ENCODE measurements at regions not wholly inside any gene's neighbourhood (a gene's known extent, or its start where the extent isn't known, plus 50 kb on each side); places are given as distances from the start of the nearest gene placed in this dataset.

DNA sequence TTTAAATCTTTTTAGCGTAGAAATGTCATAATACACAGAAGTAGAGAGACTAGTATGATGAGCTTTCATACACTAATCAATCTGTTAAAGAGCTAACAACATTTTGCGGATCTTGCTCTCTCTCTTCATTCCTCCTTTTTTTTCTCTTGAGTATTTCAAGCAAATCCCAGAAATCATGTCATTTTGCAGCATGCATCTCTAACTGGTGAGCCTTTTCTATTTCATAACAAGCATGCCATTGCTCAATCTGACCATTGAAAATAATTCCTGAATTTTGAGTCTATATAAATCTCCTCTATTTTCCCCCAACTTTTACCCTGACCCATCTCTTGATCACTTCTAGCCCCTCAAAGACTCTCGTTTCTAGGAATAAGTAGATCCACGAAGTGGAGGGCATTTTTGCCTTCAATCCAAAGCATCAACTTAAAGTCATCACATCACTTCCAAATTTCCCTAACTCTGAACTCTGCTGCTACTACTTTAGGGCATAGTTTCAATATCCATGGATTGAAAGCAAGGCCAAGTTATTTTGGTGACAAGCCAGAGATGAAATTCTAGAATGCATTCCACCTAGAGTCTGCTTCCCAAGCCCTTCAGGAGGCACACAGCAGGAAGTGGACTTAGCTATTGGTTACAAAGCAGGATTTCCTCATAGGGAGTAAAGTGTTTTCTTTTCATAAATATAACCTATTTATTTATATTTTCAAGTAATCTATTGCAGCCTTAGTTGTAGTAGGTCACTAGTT lies 253.5 kb upstream of the ZPLD1 start:
- H3K36me3 ChIP-seq, result no peaks in the 10 kb centered on the region
- TF ChIP-seq, protein P1, sequence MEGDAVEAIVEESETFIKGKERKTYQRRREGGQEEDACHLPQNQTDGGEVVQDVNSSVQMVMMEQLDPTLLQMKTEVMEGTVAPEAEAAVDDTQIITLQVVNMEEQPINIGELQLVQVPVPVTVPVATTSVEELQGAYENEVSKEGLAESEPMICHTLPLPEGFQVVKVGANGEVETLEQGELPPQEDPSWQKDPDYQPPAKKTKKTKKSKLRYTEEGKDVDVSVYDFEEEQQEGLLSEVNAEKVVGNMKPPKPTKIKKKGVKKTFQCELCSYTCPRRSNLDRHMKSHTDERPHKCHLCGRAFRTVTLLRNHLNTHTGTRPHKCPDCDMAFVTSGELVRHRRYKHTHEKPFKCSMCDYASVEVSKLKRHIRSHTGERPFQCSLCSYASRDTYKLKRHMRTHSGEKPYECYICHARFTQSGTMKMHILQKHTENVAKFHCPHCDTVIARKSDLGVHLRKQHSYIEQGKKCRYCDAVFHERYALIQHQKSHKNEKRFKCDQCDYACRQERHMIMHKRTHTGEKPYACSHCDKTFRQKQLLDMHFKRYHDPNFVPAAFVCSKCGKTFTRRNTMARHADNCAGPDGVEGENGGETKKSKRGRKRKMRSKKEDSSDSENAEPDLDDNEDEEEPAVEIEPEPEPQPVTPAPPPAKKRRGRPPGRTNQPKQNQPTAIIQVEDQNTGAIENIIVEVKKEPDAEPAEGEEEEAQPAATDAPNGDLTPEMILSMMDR (IDR thresholded peaks at IDR 0.05), result no peak
- intact Hi-C loops (cut with DNase I), result loop anchor here (10.0 kb wide), 1 partner anchor 57 kb away; no protein-coding TSS in a partner anchor
- no peaks in the 10 kb centered on the region for H3K9me3 ChIP-seq
- H3K4me1 ChIP-seq, result peaks cover 3 to 28% of the 10 kb centered on the region in 2 donors
- H3K27me3 ChIP-seq, result no peaks in the 10 kb centered on the region
- H3K4me3 ChIP-seq, result no peak overlapping the region
- H3K27ac ChIP-seq, result peak overlapping the region; percentile 81 to 84
- no peak for DNase-seq (ENCODE audit: low spot score in 2 of 2)

DNA sequence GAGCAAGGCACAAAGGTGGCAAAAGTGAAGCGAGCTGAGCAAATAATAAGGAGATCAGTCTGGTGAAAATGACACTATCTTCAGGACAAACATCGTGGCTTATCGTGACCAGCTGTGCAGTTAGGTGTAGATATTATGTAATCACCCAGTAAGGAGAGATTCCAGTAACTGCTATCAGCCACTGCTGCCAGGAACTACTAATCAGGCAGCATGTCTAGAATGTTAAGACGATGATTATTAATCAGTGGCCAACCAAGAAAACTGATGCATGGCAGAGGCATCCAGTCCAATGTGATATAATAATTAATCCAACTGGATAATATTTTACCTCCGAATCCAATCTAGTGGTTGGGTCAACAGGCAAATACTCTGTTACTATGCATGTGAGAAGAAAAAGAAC lies 252.7 kb upstream of the ZPLD1 start:
- Histone ChIP-seq H3K27me3 (no peaks in the 10 kb centered on the region), H3K27ac (peak overlapping the region; percentile 81 to 84), H3K4me1 (peaks cover 3 to 28% of the 10 kb centered on the region in 2 donors), H3K9me3 (no peaks in the 10 kb centered on the region), H3K4me3 (no peak overlapping the region), H3K36me3 (no peaks in the 10 kb centered on the region)
- DNase-seq (ENCODE audit: low spot score in 2 of 2), result no peak
- intact Hi-C loops (cut with DNase I), result loop anchor here (10.0 kb wide), 1 partner anchor 57 kb away; no protein-coding TSS in a partner anchor
- TF ChIP-seq, protein P1 (IDR thresholded peaks at IDR 0.05), result no peak

DNA sequence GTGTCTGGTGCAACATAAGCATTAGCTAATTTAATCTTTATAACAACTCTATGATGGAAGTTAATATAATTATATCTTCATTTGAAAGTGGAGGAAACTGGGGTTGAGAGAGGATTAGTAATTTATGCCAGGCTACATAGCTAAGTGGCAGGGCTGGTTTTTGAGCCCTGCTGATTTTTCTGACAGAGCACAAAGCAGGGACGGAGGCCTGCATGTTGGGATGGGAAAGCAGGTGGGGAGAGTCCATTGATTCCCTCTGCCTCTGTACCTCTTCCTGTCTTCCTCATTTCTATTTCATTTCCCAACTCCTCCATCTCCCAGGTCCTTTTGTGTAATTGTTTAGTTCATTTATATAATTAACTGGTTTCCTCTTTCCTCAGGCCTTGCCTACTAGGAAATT lies 251.6 kb upstream of the ZPLD1 start:
- no peak for DNase-seq (ENCODE audit: low spot score in 2 of 2)
- H3K27me3 ChIP-seq, result no peaks in the 10 kb centered on the region
- intact Hi-C loops (cut with DNase I), result loop anchor here (10.0 kb wide), 1 partner anchor 58 kb away; no protein-coding TSS in a partner anchor
- H3K9me3 ChIP-seq, result no peaks in the 10 kb centered on the region
- peaks cover 3 to 28% of the 10 kb centered on the region in 2 donors for H3K4me1 ChIP-seq
- no peak overlapping the region for H3K27ac ChIP-seq
- TF ChIP-seq, protein P1 (IDR thresholded peaks at IDR 0.05), result no peak
- no peaks in the 10 kb centered on the region for H3K36me3 ChIP-seq
- H3K4me3 ChIP-seq, result no peak overlapping the region

DNA sequence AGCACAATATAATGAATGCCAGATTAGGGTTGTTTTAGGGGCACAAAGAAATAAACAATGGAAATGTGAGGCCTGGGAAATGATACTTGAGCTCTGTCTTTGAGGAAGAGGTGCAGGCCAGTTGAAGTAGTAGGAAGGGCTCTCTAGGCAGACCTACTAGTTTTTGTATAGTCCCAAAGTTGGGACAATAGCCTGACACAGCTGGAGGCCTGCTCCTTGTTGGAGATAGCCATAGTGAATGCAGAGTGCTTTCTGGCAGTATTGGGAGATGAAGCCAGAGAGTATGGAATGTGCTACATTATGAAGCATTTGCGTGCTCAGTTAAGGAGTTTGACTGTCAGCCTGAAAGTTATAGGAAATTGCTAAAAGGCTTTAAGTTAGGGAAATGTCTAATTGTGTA lies 251.2 kb upstream of the ZPLD1 start:
- TF ChIP-seq, protein P1 (IDR thresholded peaks at IDR 0.05), result no peak
- H3K4me3 ChIP-seq, result no peak overlapping the region
- H3K9me3 ChIP-seq, result no peaks in the 10 kb centered on the region
- H3K27me3 ChIP-seq, result no peaks in the 10 kb centered on the region
- no peaks in the 10 kb centered on the region for H3K36me3 ChIP-seq
- peaks cover 3 to 28% of the 10 kb centered on the region in 2 donors for H3K4me1 ChIP-seq
- intact Hi-C loops (cut with DNase I), result loop anchor here (10.0 kb wide), 1 partner anchor 59 kb away; no protein-coding TSS in a partner anchor
- no peak for DNase-seq (ENCODE audit: low spot score in 2 of 2)
- H3K27ac ChIP-seq, result no peak overlapping the region

DNA sequence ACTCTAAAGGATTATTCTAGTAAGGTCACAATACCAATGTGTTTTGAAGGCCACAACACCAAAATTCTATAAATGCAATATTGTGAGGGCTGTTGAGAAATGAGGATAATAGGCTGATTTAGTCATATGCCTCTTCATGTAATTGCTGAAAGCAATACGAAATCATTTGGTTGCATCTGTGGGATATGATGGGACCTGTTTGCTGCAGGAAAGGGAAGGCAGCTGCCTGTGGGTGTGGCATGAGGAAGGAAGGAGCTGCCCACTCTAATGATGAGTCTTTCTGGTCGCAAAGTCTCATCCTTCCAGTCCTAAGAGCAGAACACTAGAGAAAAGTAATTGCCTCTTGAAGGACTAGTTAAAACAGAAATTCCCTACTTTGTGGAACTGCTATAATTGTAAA lies 245.3 kb upstream of the ZPLD1 start:
- Histone ChIP-seq H3K4me1 (peaks cover 0 to 4% of the 10 kb centered on the region in 2 donors), H3K27me3 (no peaks in the 10 kb centered on the region), H3K9me3 (no peaks in the 10 kb centered on the region), H3K27ac (no peak overlapping the region), H3K4me3 (no peak overlapping the region), H3K36me3 (no peaks in the 10 kb centered on the region)
- intact Hi-C loops (cut with DNase I), result loop anchor here (10.0 kb wide), 1 partner anchor 65 kb away; no protein-coding TSS in a partner anchor
- DNase-seq (ENCODE audit: low spot score in 2 of 2), result no peak
- TF ChIP-seq, protein P1 (IDR thresholded peaks at IDR 0.05), result no peak

Data from ascending aorta (tissue), 2 donors.